OCI-LY1 (cell line): ENCODE measurements at regions not wholly inside any gene's neighbourhood (a gene's known extent, or its start where the extent isn't known, plus 50 kb on each side); places are given as distances from the start of the nearest gene placed in this dataset.

Experiments
- H2AFZ ChIP-seq: fragments of 200-600 bp; sonication (generic), shearing (Covaris generic); 2 replicates; pipeline ENCODE4 v1.6.0; 2014; ENCODE audit warnings: antibody characterized with exemption, mild to moderate bottlenecking, low read length
- H3F3A ChIP-seq: fragments of 200-600 bp; sonication (generic), shearing (Covaris generic); 2 replicates; pipeline ENCODE4 v1.6.0; 2014; ENCODE audit warnings: mild to moderate bottlenecking, antibody characterized with exemption, low read length, moderate library complexity; ENCODE audit not compliant: insufficient read depth
- H3K27ac ChIP-seq: fragments of 200-600 bp; sonication (generic); 2 replicates; pipeline ENCODE4 v1.5.1; 2014; ENCODE audit warnings: low read length, mixed run types, mild to moderate bottlenecking, low read depth; ENCODE audit not compliant: poor library complexity, severe bottlenecking
- H3K27me3 ChIP-seq: fragments of 200-600 bp; sonication (generic); 2 replicates; pipeline ENCODE4 v1.6.0; 2014; ENCODE audit warnings: antibody characterized with exemption, mild to moderate bottlenecking, low read length, moderate library complexity; ENCODE audit not compliant: insufficient read depth
- H3K36me3 ChIP-seq: fragments of 200-600 bp; sonication (generic); 2 replicates; pipeline ENCODE4 v1.6.1; 2014; ENCODE audit warnings: mild to moderate bottlenecking, antibody characterized with exemption, low read length, moderate library complexity, mixed read lengths; ENCODE audit not compliant: insufficient read depth
- H3K4me1 ChIP-seq: fragments of 200-600 bp; sonication (generic); 2 replicates; pipeline ENCODE4 v1.5.1; 2014; ENCODE audit warnings: mild to moderate bottlenecking, low read length, moderate library complexity; ENCODE audit not compliant: insufficient read depth, severe bottlenecking
- H3K4me2 ChIP-seq: fragments of 200-600 bp; sonication (generic), shearing (Covaris generic); 2 replicates; pipeline ENCODE4 v1.6.1; 2014; ENCODE audit warnings: low read length
- H3K4me3 ChIP-seq: fragments of 200-600 bp; sonication (generic); 2 replicates; pipeline ENCODE4 v1.5.1; 2014; ENCODE audit warnings: low read length, low read depth, mild to moderate bottlenecking, mixed read lengths; ENCODE audit not compliant: poor library complexity, severe bottlenecking
- H3K79me2 ChIP-seq: fragments of 200-600 bp; shearing (Covaris generic); 2 replicates; pipeline ENCODE4 v1.6.1; 2016; ENCODE audit warnings: mixed run types, low read length, mixed read lengths; ENCODE audit not compliant: insufficient read depth
- H3K9ac ChIP-seq: fragments of 200-600 bp; sonication (generic), shearing (Covaris generic); 2 replicates; pipeline ENCODE4 v1.6.1; 2014; ENCODE audit warnings: mild to moderate bottlenecking, low read length, mixed read lengths
- H3K9me2 ChIP-seq: fragments of 200-600 bp; sonication (generic), shearing (Covaris generic); 2 replicates; pipeline ENCODE4 v1.6.1; 2014; ENCODE audit warnings: low read depth, mild to moderate bottlenecking, low read length, mixed read lengths
- H3K9me3 ChIP-seq: fragments of 200-600 bp; shearing (Covaris generic); 2 replicates; pipeline ENCODE4 v1.6.1; 2014; ENCODE audit warnings: low read length, mixed read lengths
- H4K20me1 ChIP-seq: fragments of 200-600 bp; sonication (generic), shearing (Covaris generic); 2 replicates; pipeline ENCODE4 v1.6.0; 2016; ENCODE audit warnings: mild to moderate bottlenecking, low read length; ENCODE audit not compliant: insufficient read depth
- CTCF ChIP-seq: fragments of 200-600 bp; sonication (generic), shearing (Covaris generic); IDR thresholded peaks from 2 replicates; pipeline ENCODE4 v1.5.1; 2017; ENCODE audit warnings: mild to moderate bottlenecking, antibody characterized with exemption, low read length, moderate library complexity, mixed read lengths
- EZH2 ChIP-seq: fragments of 200-600 bp; sonication (generic), shearing (Covaris generic); IDR thresholded peaks from 2 replicates; pipeline ENCODE4 v1.8.0; 2017; ENCODE audit warnings: borderline replicate concordance, mixed run types, mild to moderate bottlenecking, antibody characterized with exemption, low read length, moderate library complexity, mixed read lengths

- no peaks in the 10 kb centered on the region for H3F3A ChIP-seq
- H3K9me3 ChIP-seq, result no peaks in the 10 kb centered on the region
- no peaks in the 10 kb centered on the region for H3K9me2 ChIP-seq
- H3K27me3 ChIP-seq, result no peaks in the 10 kb centered on the region
- no peak overlapping the region for H2AFZ ChIP-seq
- H3K4me2 ChIP-seq, result no peak overlapping the region
- no peak overlapping the region for H3K9ac ChIP-seq
- H3K36me3 ChIP-seq, result no peaks in the 10 kb centered on the region
- H3K4me3 ChIP-seq, result no peak overlapping the region
- no peaks in the 10 kb centered on the region for H3K79me2 ChIP-seq
- TF ChIP-seq CTCF (no peak), EZH2 (no peak)
- no peak overlapping the region for H3K27ac ChIP-seq
- H3K4me1 ChIP-seq, result no peaks in the 10 kb centered on the region
- no peaks in the 10 kb centered on the region for H4K20me1 ChIP-seq
These were observed 614.4 kb upstream of the PCDH9 start for GRCh38 chr13:67844574-67844973.

GRCh38 chr13:67841071-67841470 is 610.9 kb upstream of the PCDH9 start:
- H3K27me3 ChIP-seq, result no peaks in the 10 kb centered on the region
- H2AFZ ChIP-seq, result no peak overlapping the region
- H3K9me3 ChIP-seq, result no peaks in the 10 kb centered on the region
- TF ChIP-seq CTCF, result peak; percentile 61; the same call in 1 of the 2 replicates
- no peak for TF ChIP-seq EZH2
- H3K36me3 ChIP-seq, result no peaks in the 10 kb centered on the region
- no peaks in the 10 kb centered on the region for H4K20me1 ChIP-seq
- no peak overlapping the region for H3K27ac ChIP-seq
- no peaks in the 10 kb centered on the region for H3K79me2 ChIP-seq
- H3K4me3 ChIP-seq, result no peak overlapping the region
- H3K4me1 ChIP-seq, result no peaks in the 10 kb centered on the region
- H3K4me2 ChIP-seq, result no peak overlapping the region
- H3K9ac ChIP-seq, result no peak overlapping the region
- no peaks in the 10 kb centered on the region for H3F3A ChIP-seq
- no peaks in the 10 kb centered on the region for H3K9me2 ChIP-seq

GRCh38 chr13:67833564-67833963 is 603.4 kb upstream of the PCDH9 start:
- Histone ChIP-seq H3K9ac (no peak overlapping the region), H3K79me2 (no peaks in the 10 kb centered on the region), H3K4me3 (no peak overlapping the region), H3K27ac (no peak overlapping the region), H3K36me3 (no peaks in the 10 kb centered on the region), H3F3A (no peaks in the 10 kb centered on the region), H3K9me2 (no peaks in the 10 kb centered on the region; the same call in 1 of the 2 replicates), H3K4me1 (no peaks in the 10 kb centered on the region), H3K9me3 (no peaks in the 10 kb centered on the region), H2AFZ (no peak overlapping the region), H4K20me1 (no peaks in the 10 kb centered on the region), H3K4me2 (no peak overlapping the region), H3K27me3 (no peaks in the 10 kb centered on the region)
- TF ChIP-seq EZH2, result no peak
- TF ChIP-seq CTCF, result no peak
